NOMO-1 (cell line): ENCODE measurements at regions not wholly inside any gene's neighbourhood (a gene's known extent, or its start where the extent isn't known, plus 50 kb on each side); places are given as distances from the start of the nearest gene placed in this dataset.
"Not testable (repeated sequence)": the region's sequence is repeated elsewhere in the genome, so short reads cannot be mapped to it uniquely, and the experiment has no call there.

Experiments
- DNase-seq, 2 experiments: peaks; one replicate each; lab custom pipeline; 2025; ENCODE audit not compliant: unreplicated experiment in 2 of 2; lab: John Stamatoyannopoulos, UW

DNA sequence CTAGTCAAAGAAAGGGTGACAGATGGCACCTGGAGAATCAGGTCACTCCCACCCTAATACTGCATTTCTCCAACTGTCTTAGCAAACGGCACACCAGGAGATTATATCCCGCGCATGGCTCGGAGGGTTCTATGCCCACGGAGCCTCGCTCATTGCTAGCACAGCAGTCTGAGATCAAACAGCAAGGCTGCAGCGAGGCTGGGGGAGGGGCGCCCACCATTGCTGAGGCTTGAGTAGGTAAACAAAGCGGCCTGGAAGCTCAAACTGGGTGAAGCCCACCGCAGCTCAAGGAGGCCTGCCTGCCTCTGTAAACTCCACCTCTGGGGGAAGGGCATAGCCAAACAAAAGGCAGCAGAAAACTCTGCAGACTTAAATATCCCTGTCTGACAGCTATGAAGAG lies 268.1 kb upstream of the GRM3 start:
- not testable (repeated sequence) for DNase-seq

DNA sequence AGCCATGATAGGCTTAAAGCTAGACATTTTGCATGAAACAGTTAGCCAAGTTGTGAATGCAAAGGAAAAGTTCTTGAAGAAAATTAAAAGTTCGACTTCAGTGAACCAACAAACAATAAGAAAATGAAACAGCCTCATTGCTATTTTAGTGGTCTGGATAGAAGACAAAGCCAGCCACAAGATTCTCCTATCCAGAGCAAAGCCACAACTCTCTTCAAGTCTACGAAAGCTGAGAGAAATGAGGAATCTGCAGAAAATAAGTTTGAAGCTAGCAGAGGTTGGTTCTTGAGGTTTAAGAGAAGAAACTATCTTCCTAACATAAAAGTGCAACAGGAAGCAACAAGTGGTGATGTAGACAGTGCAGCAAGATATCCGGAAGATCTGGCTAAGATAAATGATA lies 271.4 kb upstream of the GRM3 start:
- no peak for DNase-seq

DNA sequence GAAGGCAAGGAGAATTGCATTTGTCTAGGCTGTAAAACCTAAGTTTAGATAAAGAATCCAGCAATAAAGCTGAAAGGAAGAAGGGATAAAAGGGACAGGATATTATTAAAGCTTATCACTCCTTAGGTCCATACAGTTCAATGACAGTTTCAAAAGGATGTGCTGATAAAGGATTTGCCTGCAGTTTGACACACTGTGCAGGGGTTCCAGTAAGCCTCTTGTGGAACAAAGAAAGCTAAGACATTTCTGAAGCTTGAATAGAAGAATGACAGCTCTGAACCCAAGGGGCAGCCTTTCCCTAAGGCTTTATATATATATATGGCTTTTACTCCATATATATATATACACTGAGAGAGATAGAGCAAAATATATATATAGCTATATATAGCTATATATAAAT lies 276.8 kb upstream of the GRM3 start:
- no peak for DNase-seq

DNA sequence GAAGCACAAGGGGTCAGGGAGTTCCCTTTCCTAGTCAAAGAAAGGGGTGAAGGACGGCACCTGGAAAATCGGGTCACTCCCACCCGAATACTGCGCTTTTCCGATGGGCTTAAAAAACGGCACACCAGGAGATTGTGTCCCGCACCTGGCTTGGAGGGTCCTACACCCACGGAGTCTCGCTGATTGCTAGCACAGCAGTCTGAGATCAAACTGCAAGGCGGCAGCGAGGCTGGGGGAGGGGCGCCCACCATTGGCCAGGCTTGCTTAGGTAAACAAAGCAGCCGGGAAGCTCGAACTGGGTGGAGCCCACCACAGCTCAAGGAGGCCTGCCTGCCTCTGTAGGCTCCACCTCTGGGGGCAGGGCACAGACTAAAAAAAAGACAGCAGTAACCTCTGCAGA lies 303.3 kb upstream of the GRM3 start:
- DNase-seq = not testable (repeated sequence)

DNA sequence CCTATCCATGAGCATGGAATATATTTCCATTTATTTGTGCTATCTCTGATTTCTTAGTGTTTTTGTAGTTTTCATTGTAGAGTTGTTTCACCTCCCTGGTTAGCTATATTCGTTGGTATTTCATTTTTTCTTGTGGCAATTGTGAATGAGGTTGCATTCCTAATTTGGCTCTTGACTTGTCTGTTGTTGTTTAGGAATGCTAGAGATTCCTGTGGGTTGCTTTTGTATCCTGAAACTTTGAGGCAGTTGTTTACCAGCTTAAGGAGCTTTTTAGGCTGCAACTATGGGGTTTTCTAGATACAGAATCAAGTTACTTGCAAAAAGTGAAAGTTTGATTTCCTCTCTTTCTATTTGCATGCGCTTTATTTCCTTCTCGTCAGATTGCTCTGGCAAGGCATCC lies 304.7 kb upstream of the GRM3 start:
- no peak for DNase-seq

DNA sequence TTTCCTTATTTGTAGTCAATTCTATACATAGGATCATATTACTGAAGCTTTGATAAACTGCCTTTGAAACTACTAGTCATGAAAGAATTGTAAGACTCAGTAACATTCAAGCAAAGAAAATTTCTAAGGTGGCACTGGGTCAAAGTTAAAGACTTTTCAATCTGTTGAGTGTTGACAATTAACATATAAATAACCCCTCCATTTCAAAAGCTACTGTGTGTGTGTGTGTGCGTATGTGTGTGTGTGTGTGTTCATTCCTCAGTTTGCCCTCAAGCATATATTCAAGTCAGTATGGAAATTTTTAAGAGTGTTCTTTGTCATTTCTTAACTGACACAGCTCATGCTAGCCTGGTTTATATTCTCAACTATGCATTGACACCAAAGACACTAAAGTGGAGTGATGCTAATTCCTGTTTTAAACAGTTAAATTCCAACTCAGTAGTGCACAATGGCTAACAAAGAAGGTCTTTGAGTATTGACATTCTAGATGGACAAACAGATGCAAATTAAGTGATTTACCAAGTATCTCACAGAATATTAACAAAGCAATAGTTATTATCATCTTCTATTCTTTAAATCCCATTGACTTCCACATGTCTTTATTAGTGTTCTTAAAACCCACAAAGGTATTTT lies 314.8 kb upstream of the GRM3 start:
- no peak for DNase-seq

DNA sequence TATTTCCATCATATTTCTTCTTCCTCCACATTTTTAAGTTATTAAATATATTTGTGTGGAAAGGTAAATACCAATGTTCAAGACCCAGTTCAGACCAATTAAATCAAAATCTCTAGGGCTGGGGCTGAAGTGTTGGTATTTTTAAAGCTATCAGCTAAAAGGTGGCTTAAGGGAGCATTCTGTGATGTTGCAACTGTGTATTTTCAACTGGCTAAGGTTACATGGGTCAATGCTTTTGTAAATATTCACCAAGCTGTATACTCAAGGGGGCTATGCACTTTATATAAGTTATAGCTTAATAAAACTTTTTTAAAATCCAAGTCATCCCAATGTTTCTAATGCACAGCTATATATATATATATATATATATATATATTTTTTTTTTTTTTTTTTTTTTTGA lies 316.9 kb upstream of the GRM3 start:
- no peak for DNase-seq

DNA sequence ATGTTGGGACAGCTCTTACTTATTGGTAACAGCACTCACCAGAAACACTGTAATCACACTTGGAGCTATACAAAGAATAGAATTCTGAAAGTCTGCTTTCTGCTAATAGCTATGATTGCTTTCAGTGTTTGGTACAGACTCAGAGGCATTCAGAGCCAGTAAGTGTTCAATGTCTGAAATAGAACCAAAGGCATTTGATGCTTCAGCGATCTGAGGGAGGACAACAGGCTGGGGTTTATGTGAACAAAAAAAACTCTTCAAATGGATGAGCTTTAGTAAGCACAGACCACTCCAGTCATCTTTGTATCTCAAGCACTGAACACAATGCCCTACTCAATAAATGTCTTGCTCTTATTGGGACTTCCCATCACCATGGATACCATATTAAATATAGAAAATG lies 322.8 kb upstream of the GRM3 start:
- no peak for DNase-seq

DNA sequence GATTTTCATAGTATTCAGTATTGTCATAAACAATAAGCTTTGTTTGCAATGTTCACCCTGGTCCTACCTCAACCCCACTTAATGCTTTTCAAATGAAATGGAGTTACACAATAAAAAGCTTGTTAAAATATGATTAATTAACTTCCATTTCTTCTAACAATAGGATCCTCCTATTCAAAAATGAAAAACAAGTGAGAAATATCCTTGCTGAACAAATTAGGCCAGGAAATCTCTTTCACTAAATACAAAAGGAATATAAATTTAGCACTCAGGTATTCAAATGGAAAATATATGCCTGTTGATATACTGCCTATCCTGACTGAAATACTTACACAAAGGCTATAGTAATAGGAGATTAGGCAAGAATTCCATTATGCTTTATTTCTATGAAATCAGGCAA lies 323.4 kb upstream of the GRM3 start:
- DNase-seq = no peak

DNA sequence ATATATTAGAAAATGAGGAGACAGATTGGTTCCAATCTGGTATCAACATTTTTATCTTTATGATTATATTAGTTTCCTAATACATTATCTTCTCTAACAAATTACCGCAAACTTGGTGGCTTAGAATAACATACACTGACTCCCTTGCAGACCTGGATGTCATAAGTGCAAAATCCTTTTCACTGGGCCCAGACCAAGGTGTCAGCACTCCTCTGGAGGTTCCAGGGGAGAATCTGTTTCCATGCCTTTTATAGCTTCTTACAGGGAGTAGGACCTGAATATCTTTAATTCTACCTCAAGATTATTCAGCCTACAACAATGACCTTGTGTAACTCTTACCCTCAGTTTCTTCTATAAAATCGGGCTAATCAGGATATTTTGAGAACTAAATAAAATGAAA lies 329.9 kb upstream of the GRM3 start:
- no peak for DNase-seq

DNA sequence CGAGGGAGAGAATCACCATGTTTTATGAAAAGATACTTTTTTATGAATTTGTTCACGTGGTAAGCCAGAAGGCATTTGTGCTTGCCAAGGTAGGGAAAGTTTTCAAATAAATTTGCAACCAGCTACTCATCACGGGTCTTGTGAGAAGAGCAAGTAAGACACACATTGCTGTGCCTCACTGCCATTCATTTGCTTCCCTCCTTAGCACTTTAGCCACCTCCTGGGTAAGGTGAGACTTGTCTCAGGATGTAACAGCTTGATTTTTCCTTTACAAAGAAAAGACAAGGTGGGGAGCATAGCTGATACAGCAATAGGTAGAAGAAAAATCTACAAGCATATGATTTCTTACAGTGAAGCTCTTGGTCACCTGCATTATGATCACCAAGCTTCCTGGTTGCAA lies 342.4 kb upstream of the GRM3 start:
- no peak for DNase-seq

DNA sequence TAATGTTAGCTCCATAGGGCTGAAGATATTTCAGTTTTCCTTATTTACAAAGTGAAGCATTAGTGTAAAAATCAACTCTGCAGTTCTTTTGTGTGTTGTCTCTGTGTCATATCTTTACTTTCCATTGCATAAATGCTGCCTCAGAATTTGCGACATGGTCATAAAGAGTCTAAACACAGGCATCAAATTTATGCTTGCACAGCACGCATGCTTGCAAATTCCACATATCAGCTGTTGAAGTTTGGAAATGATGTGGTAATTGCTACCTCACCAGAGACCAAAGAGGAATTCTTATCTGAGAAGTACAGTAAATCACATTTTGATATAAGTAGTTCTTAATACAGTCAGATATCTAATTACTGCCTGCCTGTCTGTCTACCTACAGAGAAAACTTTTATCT lies 348.2 kb upstream of the GRM3 start:
- DNase-seq = no peak

DNA sequence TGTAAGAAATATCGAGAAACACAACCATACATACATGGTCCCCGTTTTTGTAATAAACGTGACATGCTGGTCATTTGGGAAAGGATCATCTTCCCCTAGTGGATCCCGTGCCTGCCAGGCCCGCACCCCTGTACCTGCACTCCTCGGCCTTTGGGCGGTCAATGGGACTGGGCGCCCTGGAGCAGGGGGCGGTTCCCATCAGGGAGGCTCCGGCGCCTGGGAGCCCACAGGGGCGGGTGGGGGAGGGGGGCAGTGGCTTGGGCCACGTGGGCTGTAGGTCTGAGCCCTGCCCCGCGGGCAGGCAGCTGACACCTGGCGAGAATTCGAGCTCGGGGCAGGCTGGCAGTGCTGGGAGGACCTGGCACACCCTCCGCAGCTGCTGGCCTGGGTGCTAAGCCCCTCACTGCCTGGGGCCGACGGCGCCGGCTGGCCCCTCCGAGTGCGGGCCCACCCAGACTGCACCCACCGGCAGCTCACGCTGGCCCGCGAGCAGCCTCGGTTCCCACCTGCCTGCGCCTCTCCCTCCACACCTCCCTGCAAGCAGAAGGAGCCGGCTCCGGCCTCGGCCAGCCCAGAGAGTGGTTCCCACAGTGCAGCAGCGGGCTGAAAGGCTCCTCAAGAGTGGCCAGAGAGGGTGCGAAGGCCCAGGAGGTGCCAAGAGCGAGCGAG lies 361.6 kb upstream of the GRM3 start:
- DNase-seq = no peak

DNA sequence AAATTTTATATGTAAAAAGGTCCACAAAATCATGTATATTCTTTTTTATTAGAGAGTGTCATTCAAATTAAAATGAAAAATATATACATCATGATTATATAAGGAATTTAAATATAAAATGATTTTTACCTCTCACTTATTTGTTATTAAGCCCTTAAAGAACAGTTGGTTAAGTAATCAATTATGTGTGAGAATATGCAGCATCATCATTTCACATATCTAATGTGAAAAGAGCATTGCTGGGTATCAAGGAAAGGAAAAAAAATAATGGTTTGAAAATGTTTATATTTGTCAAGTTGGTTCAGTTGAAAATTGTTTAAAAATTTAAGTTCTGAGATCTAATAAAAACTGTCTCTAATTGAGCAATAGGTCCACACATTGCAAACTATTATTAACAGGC lies 363.6 kb upstream of the GRM3 start:
- no peak for DNase-seq

DNA sequence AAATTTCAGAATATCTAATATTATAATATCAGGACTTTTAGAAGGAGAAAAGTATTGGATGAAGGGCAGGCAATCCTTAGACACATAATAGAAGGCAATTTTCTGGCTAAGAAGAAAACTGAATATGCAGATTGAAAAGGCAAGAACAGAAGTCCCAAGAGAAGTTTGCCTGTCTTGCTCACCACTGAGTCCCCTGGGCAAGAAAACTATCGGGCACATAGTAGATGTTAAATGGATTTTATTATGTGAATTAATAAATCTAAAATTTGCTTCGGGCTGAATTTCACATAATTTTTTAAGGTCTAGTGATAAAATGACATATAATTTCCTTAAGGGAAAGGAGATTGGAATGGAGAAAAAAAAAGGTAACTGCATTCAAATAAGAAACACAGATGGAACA lies 380.9 kb upstream of the GRM3 start:
- no peak for DNase-seq

DNA sequence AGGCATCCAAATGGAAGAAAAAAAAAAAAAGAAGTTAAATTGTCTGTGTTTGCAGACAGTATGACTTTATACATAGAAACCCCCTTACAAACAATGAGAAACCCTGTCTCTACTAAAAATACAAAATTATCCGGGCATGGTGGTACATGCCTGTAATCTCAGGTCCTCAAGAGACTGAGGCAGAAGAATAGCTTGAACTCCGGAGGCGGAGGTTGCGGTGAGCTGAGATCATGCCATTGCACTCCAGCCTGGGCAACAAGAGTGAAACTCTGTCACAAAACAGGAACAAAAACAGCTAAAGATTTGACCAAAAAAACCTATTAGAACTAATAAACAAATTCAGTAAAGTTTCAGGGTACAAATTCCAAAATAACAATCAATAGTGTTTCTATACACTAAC lies 385.8 kb upstream of the GRM3 start:
- DNase-seq = no peak

DNA sequence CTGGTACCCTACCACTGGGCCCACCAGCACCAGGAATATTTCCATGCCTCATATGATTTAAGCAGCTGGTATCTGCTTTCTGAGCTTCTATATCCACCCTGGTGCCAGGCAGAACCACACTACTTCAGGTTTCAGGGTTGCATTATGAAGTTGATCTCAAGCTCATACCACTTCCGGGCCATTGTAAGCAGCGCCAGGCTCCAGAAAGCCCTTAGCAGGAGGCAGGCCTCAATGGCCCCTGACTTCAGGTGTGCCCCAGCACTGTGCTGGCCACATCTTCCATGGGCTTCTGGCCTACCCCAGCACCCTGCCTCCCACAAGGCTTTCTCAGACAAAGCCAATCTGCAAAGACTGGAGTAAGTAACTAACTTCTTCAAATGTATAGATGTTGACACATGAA lies 391.3 kb upstream of the GRM3 start:
- no peak for DNase-seq

DNA sequence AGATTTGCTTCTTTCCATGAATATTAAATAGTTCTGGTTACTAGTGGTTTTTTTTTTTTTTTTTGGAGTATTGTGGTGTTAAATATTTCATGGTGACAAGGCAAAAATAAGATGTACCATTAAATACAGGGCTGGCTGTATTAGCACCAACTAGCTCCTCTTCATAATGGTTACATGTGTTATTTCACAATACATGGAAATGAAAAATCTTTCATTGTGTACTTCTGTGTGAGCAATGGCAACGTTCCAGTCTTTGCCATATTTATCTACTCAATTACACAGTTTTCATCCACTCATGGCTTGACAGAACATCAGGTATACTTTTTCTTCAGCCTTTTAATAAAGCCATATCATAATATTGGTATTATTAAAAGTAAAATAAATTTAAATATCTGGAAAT lies 394.7 kb upstream of the GRM3 start:
- DNase-seq = no peak

DNA sequence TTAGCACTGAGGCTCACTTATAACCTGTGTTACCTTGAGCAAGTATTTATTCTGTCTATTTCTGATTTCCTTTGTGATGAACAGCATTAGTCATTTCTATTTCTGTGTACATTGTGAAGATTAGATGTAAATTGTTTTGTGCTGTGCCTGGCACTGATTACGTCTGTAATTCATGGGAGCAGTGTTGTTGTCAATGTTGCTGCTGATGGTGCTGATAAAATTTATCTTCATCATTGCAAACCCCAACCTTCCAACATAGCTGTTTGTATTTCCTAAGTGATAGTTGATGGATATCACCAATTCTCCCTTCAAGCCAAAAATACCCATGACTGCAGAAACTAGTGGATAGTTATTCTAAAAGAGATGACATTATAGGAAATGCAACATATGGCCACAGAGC lies 400.5 kb upstream of the GRM3 start:
- DNase-seq = no peak

DNA sequence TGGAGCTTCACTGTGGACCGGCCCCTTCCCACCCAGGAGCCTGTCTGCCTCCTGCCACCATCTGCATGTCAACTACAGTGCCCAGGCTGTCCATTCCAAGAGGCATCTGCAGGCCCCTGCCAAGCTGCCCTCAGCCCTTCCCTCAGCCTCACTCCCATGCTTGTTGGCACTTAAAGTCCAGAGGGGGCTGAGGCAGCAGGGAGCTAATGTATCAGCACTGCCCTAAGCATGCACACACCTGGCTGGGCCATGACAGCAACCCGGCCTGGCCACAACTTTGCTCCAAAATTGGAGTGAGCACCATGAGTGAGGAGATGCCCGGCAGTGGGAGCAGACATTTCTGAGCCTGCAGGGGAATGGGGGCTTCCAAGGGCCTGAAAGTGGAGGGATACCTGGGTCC lies 417.5 kb upstream of the GRM3 start:
- DNase-seq = no peak

DNA sequence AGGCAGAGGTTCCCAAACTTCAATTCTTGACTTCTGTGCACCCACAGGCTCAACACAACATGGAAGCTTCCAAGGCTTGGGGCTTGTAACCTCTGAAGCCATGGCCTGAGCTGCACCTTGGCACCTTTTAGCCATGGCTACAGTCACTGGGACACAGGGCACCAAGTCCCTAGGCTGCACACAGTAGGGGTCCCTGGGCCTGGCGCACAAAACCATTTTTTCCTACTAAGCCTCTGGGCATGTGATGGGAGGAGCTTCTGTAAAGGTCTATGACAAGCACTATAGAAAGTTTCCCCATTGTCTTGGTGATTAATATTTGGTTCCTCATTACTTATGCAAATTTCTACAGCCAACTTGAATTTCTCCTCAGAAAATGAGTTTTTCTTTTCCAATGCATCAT lies 420.9 kb upstream of the GRM3 start:
- DNase-seq = no peak

DNA sequence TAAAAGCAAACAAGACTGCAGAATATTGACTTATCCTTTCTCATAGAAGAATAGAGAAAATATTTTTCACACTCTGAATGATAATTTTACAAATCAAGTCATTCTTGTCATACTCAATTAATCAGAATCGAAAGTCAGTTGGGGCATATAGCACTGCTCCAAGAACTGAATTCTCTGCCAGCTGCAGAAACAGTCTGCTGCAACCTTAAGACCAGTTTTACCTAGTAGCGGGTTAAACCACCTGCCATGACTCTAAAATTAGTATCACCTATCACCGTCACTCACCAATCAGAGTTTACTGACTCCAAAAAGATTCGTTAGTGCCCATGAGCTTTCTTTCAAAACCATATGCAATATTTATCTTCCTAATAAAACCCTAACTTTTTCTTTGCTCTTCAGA lies 429.0 kb upstream of the GRM3 start:
- no peak for DNase-seq

DNA sequence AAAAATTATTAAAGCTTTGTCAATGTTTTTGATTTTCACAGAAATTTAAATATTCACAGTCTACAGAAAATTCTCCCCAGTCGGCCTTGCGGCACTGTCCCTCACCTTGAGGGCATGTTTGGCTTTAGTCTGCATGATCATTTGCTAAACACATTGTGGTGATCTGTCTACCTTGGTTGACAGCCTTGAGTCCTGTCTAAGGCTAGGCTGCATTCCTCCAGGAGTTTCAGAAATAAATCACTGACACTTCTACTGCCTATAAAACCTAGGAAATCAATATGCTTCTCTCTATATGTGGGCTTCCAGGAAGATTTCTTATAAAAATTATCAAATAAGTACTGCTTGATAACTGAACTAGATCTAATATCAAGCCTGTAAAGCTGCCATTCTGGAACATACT lies 430.7 kb upstream of the GRM3 start:
- no peak for DNase-seq
